H1 (cell line): ENCODE measurements at regions not wholly inside any gene's neighbourhood (a gene's known extent, or its start where the extent isn't known, plus 50 kb on each side); places are given as distances from the start of the nearest gene placed in this dataset.

ENCODE experiments used
- CTCF ChIA-PET: fragments of 300-600 bp; sonication (Branson Sonifier 250); formaldehyde crosslinking; loops from one replicate; lab custom pipeline; 2021; ENCODE audit not compliant: partially characterized antibody; lab: Charles Lee
- POLR2A ChIA-PET: fragments of 300-600 bp; sonication (Branson Sonifier 250); formaldehyde crosslinking; loops from one replicate; lab custom pipeline; 2021; ENCODE audit warnings: inconsistent platforms; ENCODE audit not compliant: partially characterized antibody; lab: Charles Lee
- DNase-seq, 2 experiments: peaks; one replicate each; pipeline versions ENCODE4 v3.0.0 to v3.0.0-alpha.2; 2010 to 2022; ENCODE audit warnings: low spot score in 2 of 2, low read depth in 1 of 2, mixed read lengths in 1 of 2
- FAIRE-seq: peaks from 2 replicates; lab custom pipeline; 2011; peaks lifted over from hg19 to GRCh38; lab: Jason Lieb, UNC
- H2AFZ ChIP-seq: 2 replicates; pipeline ENCODE4 v1.8.1; 2012; ENCODE audit warnings: low read length, inconsistent platforms
- H2AK5ac ChIP-seq: 2 replicates; pipeline ENCODE4 v1.6.1; 2013; ENCODE audit warnings: low read depth, low read length
- H2BK120ac ChIP-seq: replicated peaks from 2 replicates; pipeline ENCODE3; 2013; ENCODE audit warnings: low read depth, low read length, inconsistent platforms
- H2BK12ac ChIP-seq: 2 replicates; pipeline ENCODE4 v1.6.1; 2013; ENCODE audit warnings: low read depth, low read length
- H2BK15ac ChIP-seq: 2 replicates; pipeline ENCODE4 v1.6.1; 2013; ENCODE audit warnings: low read length
- H2BK20ac ChIP-seq: 2 replicates; pipeline ENCODE4 v1.6.1; 2013; ENCODE audit warnings: low read length
- H2BK5ac ChIP-seq: 2 replicates; pipeline ENCODE4 v1.6.1; 2013; ENCODE audit warnings: low read depth, low read length
- H3K14ac ChIP-seq: 2 replicates; pipeline ENCODE4 v1.6.1; 2013; ENCODE audit warnings: inconsistent platforms; ENCODE audit not compliant: insufficient read length
- H3K18ac ChIP-seq: 2 replicates; pipeline ENCODE4 v1.6.1; 2013; ENCODE audit warnings: low read length; ENCODE audit errors: extremely low read depth
- H3K23ac ChIP-seq: 2 replicates; pipeline ENCODE4 v1.6.1; 2013; ENCODE audit warnings: inconsistent platforms; ENCODE audit not compliant: insufficient read length
- H3K23me2 ChIP-seq: 2 replicates; pipeline ENCODE4 v1.6.1; 2013; ENCODE audit warnings: low read depth, low read length
- H3K27ac ChIP-seq: 2 replicates; pipeline ENCODE4 v1.6.1; 2011; ENCODE audit warnings: low read depth, low read length, inconsistent platforms
- H3K27me3 ChIP-seq, 4 experiments: replicated peaks in 1 of 4; 1 replicate in 1 of 4; 2 replicates in 3 of 4; pipeline versions ENCODE4 v1.6.1 to v1.8.1; 2011 to 2013; ENCODE audit warnings: low read length in 3 of 4, mild to moderate bottlenecking in 3 of 4, inconsistent platforms in 2 of 4, mixed read lengths in 2 of 4, moderate library complexity in 1 of 4; ENCODE audit not compliant: control insufficient read depth in 3 of 4, insufficient read depth in 3 of 4; ENCODE audit errors: extremely low read depth in 1 of 4
- H3K36me3 ChIP-seq, 4 experiments: 2 replicates each; pipeline versions ENCODE4 v1.6.1 to v1.8.1; 2011 to 2013; ENCODE audit warnings: mild to moderate bottlenecking in 4 of 4, low read length in 3 of 4, moderate library complexity in 2 of 4, control low read depth in 1 of 4, inconsistent platforms in 1 of 4; ENCODE audit not compliant: insufficient read depth in 4 of 4, control insufficient read depth in 2 of 4
- H3K4ac ChIP-seq: replicated peaks from 2 replicates; pipeline ENCODE3; 2013; ENCODE audit warnings: low read length, low read depth, mixed read lengths, inconsistent platforms; ENCODE audit not compliant: insufficient read length
- H3K4me1 ChIP-seq, 4 experiments: replicated peaks in 1 of 4; 1 replicate in 1 of 4; 2 replicates in 3 of 4; pipeline versions ENCODE4 v1.6.1 to v1.8.1; 2011 to 2013; ENCODE audit warnings: low read length in 3 of 4, inconsistent platforms in 2 of 4, mixed read lengths in 1 of 4; ENCODE audit not compliant: insufficient read depth in 4 of 4, control insufficient read depth in 3 of 4
- H3K4me2 ChIP-seq, 2 experiments: 2 replicates each; pipeline versions ENCODE4 v1.6.1 to v1.8.1; 2011 to 2013; ENCODE audit warnings: low read depth in 2 of 2, low read length in 2 of 2, control low read depth in 1 of 2, inconsistent platforms in 1 of 2, mild to moderate bottlenecking in 1 of 2; ENCODE audit not compliant: insufficient read depth in 1 of 2
- H3K4me3 ChIP-seq, 4 experiments: fragments of 200-600, 300-600 bp in 1 of 4; sonication (generic), shearing (Covaris generic), sonication (Bioruptor Twin) in 1 of 4; 2 replicates each; pipeline versions ENCODE4 v1.5.1 to v1.8.1; 2011 to 2016; ENCODE audit warnings: low read length in 4 of 4, low read depth in 3 of 4, control low read depth in 2 of 4, inconsistent platforms in 2 of 4, mild to moderate bottlenecking in 2 of 4, mixed read lengths in 1 of 4, moderate library complexity in 1 of 4; ENCODE audit not compliant: insufficient read depth in 2 of 4; ENCODE audit errors: extremely low read depth in 1 of 4
- H3K56ac ChIP-seq: replicated peaks from 2 replicates; pipeline ENCODE3; 2013; ENCODE audit warnings: low read depth, mild to moderate bottlenecking, mixed read lengths, low read length, inconsistent platforms; ENCODE audit not compliant: insufficient read length
- H3K79me1 ChIP-seq: 2 replicates; pipeline ENCODE4 v1.6.1; 2013; ENCODE audit warnings: low read depth, low read length, control low read depth
- H3K79me2 ChIP-seq, 2 experiments: 2 replicates each; pipeline versions ENCODE4 v1.6.1 to v1.8.1; 2012 to 2013; ENCODE audit warnings: low read length in 2 of 2, mild to moderate bottlenecking in 2 of 2, inconsistent platforms in 1 of 2; ENCODE audit not compliant: insufficient read depth in 2 of 2, control insufficient read depth in 1 of 2
- H3K9ac ChIP-seq, 4 experiments: replicated peaks in 1 of 4; 1 replicate in 1 of 4; 2 replicates in 3 of 4; pipeline versions ENCODE4 v1.6.1 to v1.8.1; 2011 to 2013; ENCODE audit warnings: low read depth in 3 of 4, low read length in 3 of 4, control low read depth in 2 of 4, mild to moderate bottlenecking in 2 of 4, moderate library complexity in 2 of 4, inconsistent platforms in 1 of 4; ENCODE audit errors: extremely low read depth in 1 of 4
- H3K9me3 ChIP-seq, 2 experiments: 2 replicates each; pipeline versions ENCODE4 v1.6.1 to v1.8.1; 2012 to 2013; ENCODE audit warnings: mild to moderate bottlenecking in 2 of 2, moderate library complexity in 2 of 2, control low read depth in 1 of 2, inconsistent platforms in 1 of 2, low read depth in 1 of 2, low read length in 1 of 2, mixed read lengths in 1 of 2; ENCODE audit not compliant: insufficient read depth in 2 of 2
- H4K20me1 ChIP-seq, 2 experiments: replicated peaks in 1 of 2; 2 replicates each; pipeline versions ENCODE3 to v1.8.1; 2011 to 2013; ENCODE audit warnings: inconsistent platforms in 2 of 2, low read length in 2 of 2, mild to moderate bottlenecking in 1 of 2; ENCODE audit not compliant: insufficient read depth in 2 of 2, control insufficient read depth in 1 of 2
- H4K5ac ChIP-seq: 2 replicates; pipeline ENCODE4 v1.6.1; 2013; ENCODE audit warnings: low read length, low read depth, mixed read lengths, inconsistent platforms; ENCODE audit not compliant: insufficient read length
- H4K8ac ChIP-seq: 2 replicates; pipeline ENCODE4 v1.8.0; 2013; ENCODE audit warnings: mild to moderate bottlenecking, moderate library complexity, low read length, inconsistent platforms; ENCODE audit not compliant: insufficient read depth; ENCODE audit errors: extremely low read depth
- H4K91ac ChIP-seq: replicated peaks from 2 replicates; pipeline ENCODE3; 2013; ENCODE audit warnings: low read length, mixed read lengths, inconsistent platforms; ENCODE audit not compliant: insufficient read length
- whole genome bisulfite sequencing, 2 experiments: shearing (Covaris generic) in 1 of 2; methylation state at CpG; one replicate each; pipeline versions ENCODE4 v1.1.6 to v1.1.7; 2013 to 2015; ENCODE audit warnings: low lambda C conversion rate in 2 of 2, mixed read lengths in 2 of 2, inconsistent platforms in 1 of 2, low coverage in 1 of 2, missing lambda C conversion rate in 1 of 2; ENCODE audit not compliant: insufficient replicate concordance in 2 of 2, insufficient coverage in 1 of 2, insufficient read length in 1 of 2; ENCODE audit errors: extremely low coverage in 1 of 2, missing lambda C conversion rate in 1 of 2; 5-methylcytosine and 5-hydroxymethylcytosine counted together

GRCh38 chr12:87332987-87333726 lies 696.0 kb downstream of the C12orf50 start:
- Histone ChIP-seq H2BK12ac (no peak overlapping the region), H3K79me1 (no peaks in the 10 kb centered on the region), H4K20me1 (no peaks in the 10 kb centered on the region), H2AK5ac (no peak overlapping the region), H2BK120ac (no peak overlapping the region), H3K4me1 (no peaks in the 10 kb centered on the region), H3K27me3 (no peaks in the 10 kb centered on the region), H3K4me2 (no peak overlapping the region), H2AFZ (no peak overlapping the region), H2BK15ac (no peak overlapping the region), H4K5ac (no peak overlapping the region), H4K91ac (no peak overlapping the region), H3K23me2 (no peaks in the 10 kb centered on the region), H2BK5ac (no peak overlapping the region), H3K79me2 (no peaks in the 10 kb centered on the region), H3K9me3 (no peaks in the 10 kb centered on the region), H3K4me3 (no peak overlapping the region), H3K18ac (no peak overlapping the region), H3K56ac (no peak overlapping the region), H3K23ac (no peak overlapping the region), H4K8ac (no peak overlapping the region), H2BK20ac (no peak overlapping the region), H3K9ac (no peak overlapping the region), H3K36me3 (no peaks in the 10 kb centered on the region), H3K27ac (no peak overlapping the region), H3K14ac (no peak overlapping the region), H3K4ac (no peak overlapping the region)
- FAIRE-seq, result no peak
- WGBS, 2 experiments, result 83% methylated on average over 5 of the region's 5 CpGs; no CpG with 5 or more reads in 1 of the 2 experiments
- ChIA-PET CTCF (no interaction called here), POLR2A (no interaction called here)
- no peak for DNase-seq
